ENCODE measurements at regions not wholly inside any gene's neighbourhood (a gene's known extent, or its start where the extent isn't known, plus 50 kb on each side); places are given as distances from the start of the nearest gene placed in this dataset.

DNA sequence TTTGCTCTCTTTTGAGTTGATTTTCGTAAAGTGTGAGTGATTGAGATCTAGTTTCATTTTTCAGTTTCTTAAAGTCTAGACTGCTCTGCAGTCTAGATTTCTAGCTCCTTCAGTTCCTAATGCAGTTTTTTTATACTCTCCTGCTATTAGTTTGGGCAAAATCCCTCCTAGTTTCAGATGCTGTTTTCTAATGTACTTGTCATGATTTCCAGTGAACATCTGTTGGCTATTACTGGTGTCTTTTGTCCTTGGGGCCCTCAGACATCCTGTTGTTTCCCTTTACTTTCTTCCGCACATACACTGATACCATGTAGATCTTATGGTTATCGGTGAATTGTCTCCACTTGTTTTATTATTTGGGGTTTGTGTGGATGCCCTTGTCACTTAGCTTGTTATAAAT, 292.1 kb downstream of the TDRD3 start:
- TF ChIP-seq ZBTB21 (CRISPR knock-in tag; IDR thresholded peaks at IDR 0.05; ENCODE audit: borderline replicate concordance) (no peak), CREB1 (CRISPR knock-in tag; IDR thresholded peaks at IDR 0.05) (no peak), TCF7 (CRISPR knock-in tag; IDR thresholded peaks at IDR 0.05; ENCODE audit: low read depth) (no peak)
- TF ChIP-seq, protein P1, sequence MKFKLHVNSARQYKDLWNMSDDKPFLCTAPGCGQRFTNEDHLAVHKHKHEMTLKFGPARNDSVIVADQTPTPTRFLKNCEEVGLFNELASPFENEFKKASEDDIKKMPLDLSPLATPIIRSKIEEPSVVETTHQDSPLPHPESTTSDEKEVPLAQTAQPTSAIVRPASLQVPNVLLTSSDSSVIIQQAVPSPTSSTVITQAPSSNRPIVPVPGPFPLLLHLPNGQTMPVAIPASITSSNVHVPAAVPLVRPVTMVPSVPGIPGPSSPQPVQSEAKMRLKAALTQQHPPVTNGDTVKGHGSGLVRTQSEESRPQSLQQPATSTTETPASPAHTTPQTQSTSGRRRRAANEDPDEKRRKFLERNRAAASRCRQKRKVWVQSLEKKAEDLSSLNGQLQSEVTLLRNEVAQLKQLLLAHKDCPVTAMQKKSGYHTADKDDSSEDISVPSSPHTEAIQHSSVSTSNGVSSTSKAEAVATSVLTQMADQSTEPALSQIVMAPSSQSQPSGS (CRISPR knock-in tag; IDR thresholded peaks at IDR 0.05; ENCODE audit: borderline replicate concordance, low read depth) = no peak
- TF ChIP-seq, protein P2, sequence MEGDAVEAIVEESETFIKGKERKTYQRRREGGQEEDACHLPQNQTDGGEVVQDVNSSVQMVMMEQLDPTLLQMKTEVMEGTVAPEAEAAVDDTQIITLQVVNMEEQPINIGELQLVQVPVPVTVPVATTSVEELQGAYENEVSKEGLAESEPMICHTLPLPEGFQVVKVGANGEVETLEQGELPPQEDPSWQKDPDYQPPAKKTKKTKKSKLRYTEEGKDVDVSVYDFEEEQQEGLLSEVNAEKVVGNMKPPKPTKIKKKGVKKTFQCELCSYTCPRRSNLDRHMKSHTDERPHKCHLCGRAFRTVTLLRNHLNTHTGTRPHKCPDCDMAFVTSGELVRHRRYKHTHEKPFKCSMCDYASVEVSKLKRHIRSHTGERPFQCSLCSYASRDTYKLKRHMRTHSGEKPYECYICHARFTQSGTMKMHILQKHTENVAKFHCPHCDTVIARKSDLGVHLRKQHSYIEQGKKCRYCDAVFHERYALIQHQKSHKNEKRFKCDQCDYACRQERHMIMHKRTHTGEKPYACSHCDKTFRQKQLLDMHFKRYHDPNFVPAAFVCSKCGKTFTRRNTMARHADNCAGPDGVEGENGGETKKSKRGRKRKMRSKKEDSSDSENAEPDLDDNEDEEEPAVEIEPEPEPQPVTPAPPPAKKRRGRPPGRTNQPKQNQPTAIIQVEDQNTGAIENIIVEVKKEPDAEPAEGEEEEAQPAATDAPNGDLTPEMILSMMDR (IDR thresholded peaks at IDR 0.05) = no peak
- TF ChIP-seq, protein P3, sequence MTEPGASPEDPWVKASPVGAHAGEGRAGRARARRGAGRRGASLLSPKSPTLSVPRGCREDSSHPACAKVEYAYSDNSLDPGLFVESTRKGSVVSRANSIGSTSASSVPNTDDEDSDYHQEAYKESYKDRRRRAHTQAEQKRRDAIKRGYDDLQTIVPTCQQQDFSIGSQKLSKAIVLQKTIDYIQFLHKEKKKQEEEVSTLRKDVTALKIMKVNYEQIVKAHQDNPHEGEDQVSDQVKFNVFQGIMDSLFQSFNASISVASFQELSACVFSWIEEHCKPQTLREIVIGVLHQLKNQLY (CRISPR knock-in tag; IDR thresholded peaks at IDR 0.05) = no peak
- TF ChIP-seq, protein P4, sequence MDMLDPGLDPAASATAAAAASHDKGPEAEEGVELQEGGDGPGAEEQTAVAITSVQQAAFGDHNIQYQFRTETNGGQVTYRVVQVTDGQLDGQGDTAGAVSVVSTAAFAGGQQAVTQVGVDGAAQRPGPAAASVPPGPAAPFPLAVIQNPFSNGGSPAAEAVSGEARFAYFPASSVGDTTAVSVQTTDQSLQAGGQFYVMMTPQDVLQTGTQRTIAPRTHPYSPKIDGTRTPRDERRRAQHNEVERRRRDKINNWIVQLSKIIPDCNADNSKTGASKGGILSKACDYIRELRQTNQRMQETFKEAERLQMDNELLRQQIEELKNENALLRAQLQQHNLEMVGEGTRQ (CRISPR knock-in tag; IDR thresholded peaks at IDR 0.05) = no peak

Data from WTC11 (cell line).